NCI-H526 treated with DMSO at 0.1 percent for 48 hours (cell line): ENCODE measurements at regions not wholly inside any gene's neighbourhood (a gene's known extent, or its start where the extent isn't known, plus 50 kb on each side); places are given as distances from the start of the nearest gene placed in this dataset.
"Not testable (repeated sequence)": the region's sequence is repeated elsewhere in the genome, so short reads cannot be mapped to it uniquely, and the experiment has no call there.

Experiments used
- DNase-seq: peaks from one replicate; lab custom pipeline; 2025; lab: John Stamatoyannopoulos, UW

DNA sequence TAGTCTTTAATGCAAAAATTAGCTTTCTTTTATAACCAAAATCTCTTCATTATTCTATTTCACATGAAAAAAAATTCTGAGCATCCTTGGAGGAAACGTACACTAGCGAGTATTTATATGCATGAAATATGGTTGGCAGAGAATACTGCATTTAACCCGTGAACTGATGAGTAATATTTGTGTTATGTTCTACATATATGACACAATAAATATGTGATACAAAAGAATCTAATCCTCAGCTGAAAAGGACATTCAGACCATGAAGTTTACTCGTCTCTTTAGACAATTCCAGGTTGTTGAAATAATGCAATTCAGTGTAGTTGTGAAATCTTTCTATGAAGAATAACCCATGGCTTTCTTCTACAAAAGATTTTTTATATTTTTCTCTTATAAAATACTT is 524.8 kb upstream of the MAN1A1 start:
- DNase-seq, result no peak

- DNase-seq, result no peak
These were observed 523.5 kb upstream of the MAN1A1 start for GRCh38 chr6:119873107-119873506.

GRCh38 chr6:119871520-119871919 is 522.0 kb upstream of the MAN1A1 start:
- no peak for DNase-seq

DNA sequence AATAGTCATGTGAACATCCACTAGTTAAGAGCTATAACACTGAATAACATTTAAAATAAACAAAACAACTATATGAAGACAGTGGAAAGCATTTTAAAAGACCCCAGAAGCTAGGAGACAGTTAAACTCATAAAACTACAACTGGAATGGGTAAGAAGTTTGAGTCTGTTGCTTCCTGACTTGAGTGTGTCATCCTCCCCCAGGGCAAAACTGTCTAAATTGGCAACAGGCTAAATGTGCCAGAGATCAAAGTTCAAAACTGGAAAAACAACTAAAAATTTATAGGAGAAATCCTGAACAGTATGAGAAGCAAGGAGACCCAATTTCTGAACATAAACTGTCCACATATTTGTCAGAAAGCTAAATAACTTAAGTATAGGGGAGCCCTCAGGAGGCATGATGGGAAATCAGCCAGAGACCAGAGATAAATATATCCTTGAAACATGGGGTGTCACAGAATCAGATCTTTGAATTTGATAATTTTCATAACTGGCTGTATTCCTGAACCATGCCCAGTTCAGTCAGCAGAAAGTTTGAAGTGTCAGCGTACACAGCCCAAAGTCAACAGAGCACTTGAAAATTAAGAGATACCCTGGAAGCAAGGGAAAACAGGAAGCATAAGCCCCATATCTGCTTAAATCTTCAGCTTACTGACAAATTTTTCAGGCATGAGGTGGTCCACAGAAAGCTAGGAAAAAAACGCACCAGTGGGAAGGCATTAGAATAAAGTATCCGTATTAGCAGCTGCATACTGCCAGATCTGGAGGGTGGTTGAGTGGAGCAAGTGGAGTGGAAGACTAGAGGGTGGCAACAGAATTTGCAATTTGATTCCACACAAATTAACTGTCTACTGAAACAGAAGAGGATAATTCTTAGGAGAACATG is 516.1 kb upstream of the MAN1A1 start:
- DNase-seq, result no peak

GRCh38 chr6:119862719-119863118 is 513.2 kb upstream of the MAN1A1 start:
- no peak for DNase-seq

DNA sequence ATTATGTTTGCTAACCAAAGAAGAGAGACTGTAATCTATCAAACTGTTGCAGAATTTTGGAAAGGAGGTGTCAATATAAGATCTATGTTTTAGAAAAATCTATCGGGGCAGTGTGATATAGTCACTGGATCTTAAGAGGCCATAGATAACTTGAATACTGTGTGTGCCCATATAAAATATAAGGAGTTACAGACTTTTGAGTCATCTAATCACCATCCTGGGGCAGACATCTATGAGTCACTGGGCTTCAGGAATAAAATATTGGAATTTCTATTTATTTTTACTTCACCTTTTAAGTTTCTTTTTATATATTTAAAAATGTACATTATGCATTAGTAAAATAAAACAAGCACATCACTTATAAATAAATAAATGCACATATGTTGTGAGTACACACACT is 509.3 kb upstream of the MAN1A1 start:
- DNase-seq, result no peak

DNA sequence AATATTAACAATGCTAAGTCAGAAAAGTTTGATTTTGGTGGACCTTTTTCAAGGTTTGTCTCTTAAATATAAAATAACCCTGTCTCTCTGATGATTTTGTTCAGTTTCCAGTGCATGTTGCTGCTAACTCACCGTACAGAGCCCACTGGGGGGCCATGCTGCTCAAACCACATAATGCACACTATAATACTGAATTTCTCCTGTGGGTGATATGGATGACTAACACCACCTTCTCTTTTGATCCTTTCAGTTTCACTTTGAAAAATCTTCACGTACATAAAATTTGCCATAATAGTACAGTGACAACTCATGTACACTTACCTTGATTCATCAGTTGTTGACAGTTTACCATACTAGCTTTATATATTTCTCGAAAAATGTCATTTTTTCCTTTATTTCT is 506.6 kb upstream of the MAN1A1 start:
- no peak for DNase-seq

GRCh38 chr6:119848696-119849095 is 499.1 kb upstream of the MAN1A1 start:
- peak; percentile 39 for DNase-seq

GRCh38 chr6:119845161-119845560 is 495.6 kb upstream of the MAN1A1 start:
- DNase-seq, result no peak

DNA sequence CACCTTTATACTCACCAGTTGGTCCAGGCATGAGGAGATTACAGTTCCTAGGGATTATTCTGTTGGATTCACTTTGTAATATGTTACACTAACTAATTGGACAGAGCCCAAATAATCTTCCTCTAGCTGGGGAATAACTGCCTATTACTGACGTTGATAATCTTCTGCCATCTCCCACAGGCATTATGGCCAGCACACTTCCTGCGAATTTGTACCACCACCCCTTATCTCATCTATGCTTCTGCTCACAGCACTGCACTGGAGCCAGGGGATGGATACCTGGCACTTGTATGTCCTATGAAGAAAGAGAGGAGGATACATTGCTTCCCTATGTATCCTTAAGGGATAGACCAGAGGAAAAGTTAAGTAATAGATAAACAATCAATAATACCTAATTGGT is 494.8 kb upstream of the MAN1A1 start:
- no peak for DNase-seq

DNA sequence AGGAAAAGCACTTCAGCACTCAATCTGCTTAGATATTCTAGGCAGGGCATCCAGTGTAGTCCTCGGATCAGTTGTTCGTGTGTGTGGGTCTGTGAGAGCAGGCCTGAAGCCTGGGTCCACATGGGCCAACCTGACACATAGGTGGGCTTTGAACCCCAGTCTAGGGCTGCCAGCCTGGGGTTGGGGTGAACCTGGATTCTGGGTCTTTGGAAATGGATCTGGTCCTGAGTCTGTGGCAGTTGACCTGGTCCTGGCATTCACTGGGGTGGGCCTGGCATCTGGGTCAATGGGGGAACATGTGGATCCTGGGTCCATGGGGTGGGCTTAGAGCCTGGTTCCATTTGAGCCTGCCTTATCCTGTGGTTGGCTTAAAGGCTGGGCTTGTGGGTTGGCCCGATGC is 492.6 kb upstream of the MAN1A1 start:
- no peak for DNase-seq

DNA sequence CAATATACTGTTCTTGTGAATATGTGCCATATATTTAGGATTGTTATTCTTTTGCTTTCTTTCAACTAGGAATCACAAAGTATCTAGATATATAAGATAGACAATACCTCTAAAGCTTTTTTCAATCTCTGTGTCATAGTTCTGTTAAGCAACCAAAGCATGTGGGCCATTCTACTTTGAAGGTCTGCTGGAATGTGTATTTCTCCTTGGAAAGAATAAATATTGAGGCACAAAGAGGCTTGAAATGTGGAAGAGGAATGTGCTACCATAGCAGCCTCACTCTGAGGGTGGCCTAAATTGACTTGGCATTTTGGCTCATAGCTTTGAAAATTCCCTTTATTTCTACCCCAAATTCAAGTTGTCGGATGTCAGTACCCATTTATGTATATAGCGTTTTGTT is 488.5 kb upstream of the MAN1A1 start:
- DNase-seq, result no peak

GRCh38 chr6:119834418-119834817 is 484.9 kb upstream of the MAN1A1 start:
- no peak for DNase-seq

GRCh38 chr6:119832411-119832810 is 482.9 kb upstream of the MAN1A1 start:
- DNase-seq, result no peak

GRCh38 chr6:119830494-119831295 is 481.1 kb upstream of the MAN1A1 start:
- DNase-seq, result no peak

GRCh38 chr6:119830069-119830468 is 480.5 kb upstream of the MAN1A1 start:
- no peak for DNase-seq

- not testable (repeated sequence) for DNase-seq
These were observed 479.9 kb upstream of the MAN1A1 start for GRCh38 chr6:119829499-119829898.

GRCh38 chr6:119829006-119829405 is 479.4 kb upstream of the MAN1A1 start:
- DNase-seq, result no peak

GRCh38 chr6:119821380-119821779 is 471.8 kb upstream of the MAN1A1 start:
- DNase-seq, result no peak

DNA sequence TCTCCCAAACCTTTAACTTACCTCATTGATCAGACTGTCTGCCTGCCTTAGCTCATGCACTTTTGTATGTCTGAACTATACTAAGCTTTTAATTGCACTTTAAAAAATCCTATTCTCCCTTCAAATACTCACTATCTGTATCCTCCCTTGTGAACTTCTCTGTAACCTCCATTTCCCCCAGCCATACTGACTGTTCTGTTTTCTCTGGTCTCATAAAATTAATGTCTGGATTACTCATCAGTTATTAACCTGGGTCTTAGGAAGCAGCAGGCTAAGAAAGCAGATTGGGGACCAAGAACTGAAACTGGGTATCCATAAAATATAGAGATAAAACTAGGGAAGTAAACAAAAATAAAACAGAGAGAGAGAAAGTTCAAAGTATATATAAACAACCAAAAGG is 469.3 kb upstream of the MAN1A1 start:
- no peak for DNase-seq

DNA sequence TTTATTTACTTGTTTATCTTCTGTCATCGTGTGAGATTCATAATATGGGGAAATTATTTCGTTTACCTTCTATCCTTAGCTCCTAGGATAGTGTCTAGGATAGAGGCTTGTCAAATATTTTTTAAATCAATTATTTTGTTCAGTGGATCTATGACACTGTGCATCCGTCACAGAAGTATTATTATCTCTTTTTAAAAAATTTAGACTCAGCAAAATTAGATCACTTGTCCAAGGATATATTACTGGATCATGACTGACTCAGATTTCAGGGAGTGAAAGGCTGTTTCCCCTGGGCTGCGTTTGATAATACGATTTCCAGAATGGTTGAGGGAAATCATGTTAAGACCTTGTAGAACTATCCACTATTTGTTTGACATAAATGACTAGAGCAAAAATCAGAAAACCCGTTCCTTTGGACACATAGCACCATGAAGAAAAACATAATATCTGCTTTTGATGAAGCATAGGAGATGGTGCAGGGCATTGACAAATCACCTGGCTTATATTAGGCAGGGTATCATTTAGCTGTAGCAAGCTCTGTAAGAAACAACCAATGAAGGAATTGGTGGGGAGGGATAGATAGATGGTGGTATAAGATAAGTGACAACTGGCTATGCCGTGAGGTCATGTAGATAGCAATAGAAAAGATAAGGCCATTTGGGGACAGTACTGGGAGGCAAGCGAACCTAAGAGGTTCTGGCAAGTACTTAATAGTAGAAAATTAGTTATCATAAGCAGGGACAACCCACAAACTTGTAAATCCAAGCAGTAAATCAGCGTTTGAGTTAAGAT is 465.2 kb upstream of the MAN1A1 start:
- no peak for DNase-seq

DNA sequence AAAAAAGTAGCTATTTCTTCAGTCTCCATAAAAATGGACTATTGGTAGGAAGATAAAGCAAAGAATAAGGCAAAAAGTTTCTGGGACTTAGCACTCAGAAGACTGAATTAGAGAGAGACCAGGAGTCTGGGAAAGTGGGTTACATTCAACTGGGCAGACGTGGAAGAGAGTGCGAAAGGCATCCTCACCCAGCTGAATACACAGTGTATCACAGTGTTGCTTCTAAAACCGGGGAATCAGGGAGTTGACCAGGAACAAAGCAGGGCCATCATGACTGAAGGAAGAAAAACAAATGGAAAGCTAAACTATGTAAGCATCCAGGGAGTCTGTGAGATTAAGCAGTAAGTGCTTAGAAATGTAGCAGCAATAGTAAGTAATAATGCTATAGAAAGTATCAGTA is 452.9 kb upstream of the MAN1A1 start:
- no peak for DNase-seq
